ENCODE measurements at regions not wholly inside any gene's neighbourhood (a gene's known extent, or its start where the extent isn't known, plus 50 kb on each side); places are given as distances from the start of the nearest gene placed in this dataset.
"Not testable (repeated sequence)": the region's sequence is repeated elsewhere in the genome, so short reads cannot be mapped to it uniquely, and the experiment has no call there.

- no peak for DNase-seq
Measured at GRCh38 chr16:48978501-48978900, 303.1 kb downstream of the CBLN1 start.

GRCh38 chr16:48972236-48972635 is 309.4 kb downstream of the CBLN1 start:
- DNase-seq = no peak

GRCh38 chr16:48971571-48972077 is 310.0 kb downstream of the CBLN1 start:
- no peak for DNase-seq

GRCh38 chr16:48970216-48970615 is 311.4 kb downstream of the CBLN1 start:
- no peak for DNase-seq

GRCh38 chr16:48969611-48970010 is 312.0 kb downstream of the CBLN1 start:
- DNase-seq = no peak

GRCh38 chr16:48965386-48965785 is 316.3 kb downstream of the CBLN1 start:
- no peak for DNase-seq

- DNase-seq = no peak
Measured at GRCh38 chr16:48963901-48964615, 317.6 kb downstream of the CBLN1 start.

GRCh38 chr16:48963306-48963705 is 318.3 kb downstream of the CBLN1 start:
- no peak for DNase-seq

GRCh38 chr16:48961546-48961945 is 320.1 kb downstream of the CBLN1 start:
- no peak for DNase-seq

GRCh38 chr16:48960830-48961229 is 320.8 kb downstream of the CBLN1 start:
- DNase-seq = no peak

GRCh38 chr16:48959747-48960146 is 321.9 kb downstream of the CBLN1 start:
- no peak for DNase-seq

GRCh38 chr16:48959204-48959603 is 322.4 kb downstream of the CBLN1 start:
- DNase-seq = no peak

- no peak for DNase-seq
Measured at GRCh38 chr16:48958681-48959080, 323.0 kb downstream of the CBLN1 start.

GRCh38 chr16:48956620-48957019 is 325.0 kb downstream of the CBLN1 start:
- no peak for DNase-seq

GRCh38 chr16:48955837-48956236 is 325.8 kb downstream of the CBLN1 start:
- no peak for DNase-seq

GRCh38 chr16:48951621-48952125 is 330.0 kb downstream of the CBLN1 start:
- not testable (repeated sequence) for DNase-seq

- no peak for DNase-seq
Measured at GRCh38 chr16:48950184-48950583, 331.5 kb downstream of the CBLN1 start.

- no peak for DNase-seq
Measured at GRCh38 chr16:48949636-48950035, 332.0 kb downstream of the CBLN1 start.

GRCh38 chr16:48948911-48949310 is 332.7 kb downstream of the CBLN1 start:
- DNase-seq = no peak

- DNase-seq = no peak
Measured at GRCh38 chr16:48947371-48947713, 334.3 kb downstream of the CBLN1 start.

GRCh38 chr16:48946686-48947370 is 334.8 kb downstream of the CBLN1 start:
- DNase-seq = no peak

- DNase-seq = no peak
Measured at GRCh38 chr16:48942996-48943395, 333.0 kb upstream of the N4BP1 start.

- no peak for DNase-seq
Measured at GRCh38 chr16:48936811-48937210, 326.8 kb upstream of the N4BP1 start.

- DNase-seq = no peak
Measured at GRCh38 chr16:48932216-48932855, 322.4 kb upstream of the N4BP1 start.

All from NCI-H2227 treated with DMSO at 0.1 percent for 48 hours (cell line).